ENCODE measurements at regions not wholly inside any gene's neighbourhood (a gene's known extent, or its start where the extent isn't known, plus 50 kb on each side); places are given as distances from the start of the nearest gene placed in this dataset.

DNA sequence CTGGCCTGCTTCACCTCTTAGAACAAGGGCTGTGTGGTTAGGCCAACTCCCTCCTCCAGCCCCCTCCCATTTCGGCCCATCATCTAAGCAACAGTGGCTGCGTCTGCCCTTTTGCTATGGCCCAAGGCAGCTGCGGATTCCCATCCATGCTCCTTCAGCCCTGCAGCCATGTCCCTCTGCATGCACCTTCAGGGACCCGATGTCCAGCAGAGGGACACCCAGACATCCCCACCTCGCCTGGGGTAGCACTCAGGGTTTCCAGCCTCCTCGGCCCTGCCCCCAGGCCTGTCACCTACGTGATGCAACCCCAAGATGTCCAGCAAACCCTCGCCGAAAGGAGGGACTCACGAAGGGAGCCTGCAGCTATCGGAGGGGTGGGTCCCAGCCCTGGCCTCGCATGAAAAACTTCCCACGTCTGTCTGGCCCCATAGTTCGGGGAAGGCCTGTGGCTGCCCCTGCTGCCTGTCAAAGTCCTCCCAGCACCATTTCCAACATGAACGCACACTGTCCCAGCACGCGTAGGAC, 194.4 kb downstream of the CTTN start:
- DNase-seq (ENCODE audit: low spot score), result no peak
- ATAC-seq (ENCODE audit: low FRiP score), result no peak
- TF ChIP-seq, protein P1, sequence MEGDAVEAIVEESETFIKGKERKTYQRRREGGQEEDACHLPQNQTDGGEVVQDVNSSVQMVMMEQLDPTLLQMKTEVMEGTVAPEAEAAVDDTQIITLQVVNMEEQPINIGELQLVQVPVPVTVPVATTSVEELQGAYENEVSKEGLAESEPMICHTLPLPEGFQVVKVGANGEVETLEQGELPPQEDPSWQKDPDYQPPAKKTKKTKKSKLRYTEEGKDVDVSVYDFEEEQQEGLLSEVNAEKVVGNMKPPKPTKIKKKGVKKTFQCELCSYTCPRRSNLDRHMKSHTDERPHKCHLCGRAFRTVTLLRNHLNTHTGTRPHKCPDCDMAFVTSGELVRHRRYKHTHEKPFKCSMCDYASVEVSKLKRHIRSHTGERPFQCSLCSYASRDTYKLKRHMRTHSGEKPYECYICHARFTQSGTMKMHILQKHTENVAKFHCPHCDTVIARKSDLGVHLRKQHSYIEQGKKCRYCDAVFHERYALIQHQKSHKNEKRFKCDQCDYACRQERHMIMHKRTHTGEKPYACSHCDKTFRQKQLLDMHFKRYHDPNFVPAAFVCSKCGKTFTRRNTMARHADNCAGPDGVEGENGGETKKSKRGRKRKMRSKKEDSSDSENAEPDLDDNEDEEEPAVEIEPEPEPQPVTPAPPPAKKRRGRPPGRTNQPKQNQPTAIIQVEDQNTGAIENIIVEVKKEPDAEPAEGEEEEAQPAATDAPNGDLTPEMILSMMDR (IDR thresholded peaks at IDR 0.05), result no peak

DNA sequence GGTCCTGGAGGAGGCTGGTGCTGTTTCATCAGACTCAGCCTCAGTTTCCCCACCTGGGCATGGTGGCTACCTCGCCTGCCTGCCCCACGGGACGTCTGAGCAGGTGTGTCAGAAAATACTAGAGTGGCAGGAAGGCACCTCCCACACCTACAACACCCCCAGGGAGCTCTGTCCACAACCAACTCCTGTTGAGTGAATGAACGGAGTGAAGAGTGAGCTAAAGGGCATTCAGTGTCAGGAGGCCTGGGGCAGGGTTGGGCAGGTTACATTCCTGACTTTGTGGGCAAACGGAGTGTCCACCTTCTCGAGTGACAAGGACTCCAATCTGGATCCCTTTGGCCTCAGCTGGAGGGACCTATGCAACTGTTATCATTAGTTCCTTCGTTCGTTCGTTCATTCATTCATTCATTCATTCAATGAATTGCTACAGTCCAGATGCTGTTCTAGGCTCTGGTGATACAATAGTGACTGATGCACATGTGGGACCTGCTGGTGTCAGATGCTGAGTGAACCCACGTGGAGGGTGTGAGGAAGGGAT, 195.2 kb downstream of the CTTN start:
- ATAC-seq (ENCODE audit: low FRiP score) (no peak), DNase-seq (ENCODE audit: low spot score) (no peak)
- TF ChIP-seq, protein P1 (IDR thresholded peaks at IDR 0.05), result no peak

DNA sequence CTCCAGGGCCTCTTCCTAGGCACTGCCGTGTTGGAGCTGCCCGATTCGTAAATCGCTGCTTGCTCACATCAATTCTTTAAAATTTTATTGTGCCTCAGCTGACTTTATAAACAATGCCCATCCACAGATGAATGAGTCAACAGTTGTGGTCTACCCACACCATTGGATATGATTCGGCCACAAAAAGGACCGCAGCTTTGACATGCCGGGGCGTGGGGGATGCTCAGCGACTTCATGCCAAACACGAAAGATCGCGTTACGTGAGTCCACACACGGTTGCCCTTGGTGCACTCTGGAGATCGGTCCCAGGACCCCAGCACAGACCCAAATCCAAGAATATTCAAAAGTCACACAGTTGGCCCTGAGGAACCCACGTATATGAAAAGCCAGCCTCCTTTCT, 195.7 kb downstream of the CTTN start:
- no peak for ATAC-seq (ENCODE audit: low FRiP score)
- TF ChIP-seq, protein P1 (IDR thresholded peaks at IDR 0.05), result no peak
- no peak for DNase-seq (ENCODE audit: low spot score)

DNA sequence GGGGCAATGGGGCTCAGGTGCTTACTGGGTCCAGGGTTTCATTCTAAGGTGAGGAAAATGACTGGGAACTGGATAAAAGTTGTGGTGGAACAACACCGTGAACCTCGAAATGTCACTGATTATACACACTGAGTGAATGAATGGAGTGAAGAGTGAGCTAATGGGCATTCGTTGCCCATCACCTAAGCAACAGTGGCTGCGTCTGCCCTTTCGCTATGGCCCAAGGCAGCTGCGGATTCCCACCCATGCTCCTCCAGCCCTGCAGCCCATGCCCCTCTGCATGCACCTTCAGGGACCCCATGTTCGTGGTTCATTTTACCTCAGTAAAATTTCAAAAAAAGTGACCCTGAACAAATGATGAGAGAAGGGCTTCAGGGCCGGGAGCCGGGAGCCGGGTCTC, 196.3 kb downstream of the CTTN start:
- DNase-seq (ENCODE audit: low spot score) (no peak), ATAC-seq (ENCODE audit: low FRiP score) (no peak)
- TF ChIP-seq, protein P1 (IDR thresholded peaks at IDR 0.05), result no peak

DNA sequence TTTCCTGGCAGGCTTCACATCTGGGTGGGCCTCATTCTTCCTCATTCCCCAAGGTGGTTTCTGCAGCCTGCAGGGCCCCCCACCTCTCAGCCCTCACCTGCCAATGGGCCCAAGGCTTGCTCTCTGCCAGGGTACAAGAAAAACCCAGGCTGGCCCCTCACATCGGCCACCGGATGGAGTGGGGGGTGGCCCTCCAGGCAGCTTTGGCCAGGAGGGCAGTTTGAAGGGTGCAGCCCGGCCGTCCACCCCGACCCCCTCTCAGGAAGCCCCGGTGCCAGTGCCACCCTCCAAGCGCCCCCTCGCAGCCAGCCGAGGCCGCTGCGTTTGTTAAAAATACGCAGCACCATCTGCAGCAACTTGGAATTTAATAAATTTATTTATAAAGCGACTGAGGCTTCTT, 196.7 kb downstream of the CTTN start:
- no peak for DNase-seq (ENCODE audit: low spot score)
- ATAC-seq (ENCODE audit: low FRiP score), result no peak
- TF ChIP-seq, protein P1 (IDR thresholded peaks at IDR 0.05), result no peak

DNA sequence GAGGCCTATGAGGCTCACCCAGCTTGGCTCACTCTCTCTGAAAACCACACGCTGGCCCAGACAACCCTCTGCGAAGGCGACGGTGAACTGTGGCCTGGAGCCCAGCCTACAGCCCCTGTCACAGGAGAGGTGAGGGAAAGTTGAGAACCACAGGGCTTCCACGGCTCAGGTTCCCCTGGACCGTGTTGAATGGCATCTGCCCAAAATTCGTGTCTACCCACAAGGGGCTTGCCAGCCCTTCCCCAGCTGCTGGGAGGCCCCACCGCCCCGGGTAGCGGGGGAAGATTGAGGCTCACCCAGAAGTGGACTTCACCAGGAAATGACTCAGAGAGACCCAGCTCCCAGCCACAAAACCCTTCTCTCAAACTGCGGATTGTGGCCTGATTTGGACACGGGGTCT, 197.1 kb downstream of the CTTN start:
- TF ChIP-seq, protein P1 (IDR thresholded peaks at IDR 0.05), result no peak
- no peak for DNase-seq (ENCODE audit: low spot score)
- ATAC-seq (ENCODE audit: low FRiP score), result no peak

DNA sequence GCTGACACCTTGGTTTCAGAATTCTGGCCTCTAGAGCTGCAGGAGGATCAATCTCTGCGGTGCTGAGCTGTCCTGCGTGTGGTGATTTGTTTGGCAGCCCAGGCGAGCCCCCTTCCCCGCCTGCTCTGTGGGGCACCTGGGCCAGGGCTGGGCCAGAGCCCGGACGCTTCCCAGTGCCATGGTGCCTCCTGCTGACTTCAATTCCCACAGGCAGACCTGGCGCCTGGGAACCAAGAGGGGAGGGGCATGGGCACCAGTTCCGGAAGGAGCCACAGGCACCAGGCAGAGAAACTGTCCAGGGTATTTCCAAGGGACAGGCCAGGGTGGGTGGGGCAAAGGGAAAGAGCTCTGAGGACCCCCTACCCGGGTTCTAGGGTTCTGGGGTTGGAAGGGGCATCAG, 197.8 kb downstream of the CTTN start:
- no peak for ATAC-seq (ENCODE audit: low FRiP score)
- TF ChIP-seq, protein P1 (IDR thresholded peaks at IDR 0.05), result no peak
- no peak for DNase-seq (ENCODE audit: low spot score)

Measured in omental fat pad (tissue), 3 donors.